Pons (tissue), 1 donor: ENCODE measurements at regions not wholly inside any gene's neighbourhood (a gene's known extent, or its start where the extent isn't known, plus 50 kb on each side); places are given as distances from the start of the nearest gene placed in this dataset.
"Not testable (repeated sequence)": the region's sequence is repeated elsewhere in the genome, so short reads cannot be mapped to it uniquely, and the experiment has no call there.

Source experiments
- DNase-seq: peaks from one replicate; pipeline ENCODE4 v3.0.0-alpha.2; 2016; ENCODE audit warnings: low spot score

DNA sequence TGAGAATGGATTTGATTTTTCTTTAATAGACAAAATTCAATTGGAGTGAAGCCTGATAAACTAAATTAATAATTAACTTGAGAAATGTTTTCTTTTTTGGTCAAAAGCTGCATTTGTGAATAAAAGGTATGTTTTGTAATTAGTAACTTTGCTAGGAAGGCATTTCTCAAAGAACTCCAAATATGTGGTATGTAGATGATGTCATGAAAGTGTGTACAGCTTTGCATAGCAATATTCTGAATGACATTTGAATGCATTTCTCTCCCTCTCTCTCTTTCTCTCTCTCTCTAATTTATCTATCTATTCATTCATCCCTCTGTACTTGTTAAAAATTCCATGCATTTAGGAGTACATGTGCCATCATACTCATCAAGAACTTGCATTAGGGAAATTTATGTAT, 109.1 kb upstream of the ADAMTS5 start:
- DNase-seq = no peak

- DNase-seq = no peak
Observed at GRCh38 chr21:27070861-27071670, 104.2 kb upstream of the ADAMTS5 start.

- DNase-seq = no peak
Observed at GRCh38 chr21:27068811-27069210, 101.9 kb upstream of the ADAMTS5 start.

GRCh38 chr21:27067226-27067625, 100.3 kb upstream of the ADAMTS5 start:
- no peak for DNase-seq

- no peak for DNase-seq
Observed at GRCh38 chr21:27062443-27062842, 95.6 kb upstream of the ADAMTS5 start.

- no peak for DNase-seq
Observed at GRCh38 chr21:27061770-27062169, 94.9 kb upstream of the ADAMTS5 start.

GRCh38 chr21:27060190-27060589, 93.3 kb upstream of the ADAMTS5 start:
- DNase-seq = no peak

GRCh38 chr21:27058673-27059605, 92.1 kb upstream of the ADAMTS5 start:
- no peak for DNase-seq

GRCh38 chr21:27057997-27058396, 91.1 kb upstream of the ADAMTS5 start:
- DNase-seq = no peak

GRCh38 chr21:27047658-27048314, 80.9 kb upstream of the ADAMTS5 start:
- no peak for DNase-seq

DNA sequence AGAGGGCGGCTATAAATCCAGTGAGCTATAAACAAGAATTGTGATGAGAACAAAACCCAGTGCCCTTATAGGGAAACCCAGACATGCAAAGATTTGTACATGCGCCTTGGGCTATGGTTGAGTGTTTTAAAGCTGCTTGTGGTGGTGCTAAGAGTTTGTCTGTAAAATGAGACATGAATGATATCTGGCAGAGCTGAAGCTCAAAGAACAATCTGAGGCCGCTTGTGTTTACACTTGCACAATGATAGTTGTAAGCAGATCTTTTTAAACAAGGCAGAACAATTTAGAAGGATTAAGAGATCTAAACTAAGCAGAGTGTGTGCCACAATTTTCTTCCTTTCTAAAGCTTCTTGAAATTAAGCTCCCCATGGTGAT, 80.4 kb upstream of the ADAMTS5 start:
- no peak for DNase-seq

DNA sequence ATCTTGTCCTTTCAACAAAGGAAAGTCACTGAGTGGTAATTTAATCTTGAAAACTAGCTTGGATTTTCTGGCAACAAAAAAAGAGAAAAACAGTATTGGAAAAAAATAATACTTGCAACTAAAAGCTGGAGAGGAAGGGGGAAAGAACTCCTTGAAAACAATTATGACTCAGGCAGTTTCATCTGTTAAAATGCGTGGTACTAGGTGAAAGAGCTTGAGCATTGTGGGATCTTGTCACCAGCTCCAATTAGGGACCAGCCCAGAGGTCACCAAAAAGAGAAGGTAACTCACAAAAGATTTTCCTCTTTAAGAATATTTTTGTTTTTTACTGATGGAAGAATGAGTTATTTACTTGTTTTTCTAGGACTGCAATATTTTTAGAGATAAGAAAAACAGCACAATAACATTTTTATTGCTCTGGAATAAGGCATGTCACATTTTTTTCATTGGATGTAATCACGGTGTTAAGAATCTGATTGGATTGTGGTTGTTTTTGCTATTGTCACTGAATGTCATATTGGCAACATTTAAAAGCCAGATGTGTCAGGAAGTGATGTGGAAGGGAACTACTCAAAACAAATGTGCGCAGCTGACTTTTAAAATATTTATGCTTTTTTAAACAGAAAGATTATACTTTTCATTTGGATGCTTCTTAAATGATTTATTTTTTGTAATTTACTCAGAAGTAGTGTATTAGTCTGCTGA, 78.5 kb upstream of the ADAMTS5 start:
- DNase-seq = no peak

GRCh38 chr21:27043377-27043776, 76.5 kb upstream of the ADAMTS5 start:
- DNase-seq = no peak

GRCh38 chr21:27040738-27041469, 74.0 kb upstream of the ADAMTS5 start:
- no peak for DNase-seq

GRCh38 chr21:27036736-27037301, 69.9 kb upstream of the ADAMTS5 start:
- no peak for DNase-seq

DNA sequence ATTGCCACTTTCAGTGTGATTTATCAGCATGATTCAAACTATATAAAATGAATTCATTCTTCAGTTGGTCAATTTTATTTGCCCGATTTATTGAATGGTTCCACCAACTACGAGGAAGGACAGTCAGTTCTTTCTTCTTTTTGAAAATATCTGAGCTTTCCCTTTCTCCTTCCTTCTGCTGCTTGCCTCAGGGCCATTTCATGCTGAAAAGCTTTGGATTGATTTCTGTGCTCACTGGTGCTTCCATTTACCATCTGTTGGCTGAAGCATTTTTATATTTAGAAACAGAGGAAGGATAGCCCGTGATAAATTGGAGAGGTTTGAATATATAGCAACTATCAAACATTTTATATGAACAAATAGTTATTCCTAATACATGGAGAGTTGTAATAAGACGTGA, 68.9 kb upstream of the ADAMTS5 start:
- DNase-seq = peak; percentile 20

- DNase-seq = no peak
Observed at GRCh38 chr21:27034796-27035195, 67.9 kb upstream of the ADAMTS5 start.

GRCh38 chr21:27033471-27033870, 66.6 kb upstream of the ADAMTS5 start:
- peak; percentile 14 for DNase-seq

- DNase-seq = no peak
Observed at GRCh38 chr21:27026501-27026900, 59.6 kb upstream of the ADAMTS5 start.

GRCh38 chr21:27025708-27026107, 58.8 kb upstream of the ADAMTS5 start:
- DNase-seq = not testable (repeated sequence)

DNA sequence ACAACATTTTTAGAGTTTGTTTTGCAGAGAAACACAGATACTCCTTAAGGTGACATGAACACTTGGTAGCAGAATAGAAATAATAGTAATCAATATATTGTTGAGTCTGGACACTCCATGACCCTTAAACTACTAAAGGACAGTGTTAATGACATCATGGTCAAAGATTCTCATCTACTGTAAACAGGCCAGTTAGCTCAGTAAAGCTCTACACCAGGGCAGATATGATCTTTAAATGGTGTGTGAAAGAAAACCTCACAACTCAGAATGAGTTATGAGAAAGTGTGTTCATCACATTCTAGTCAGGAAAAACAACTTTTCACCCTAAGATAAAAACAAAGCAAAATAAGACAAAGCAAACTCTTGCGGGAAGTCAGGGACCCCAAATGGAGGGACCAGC, 58.1 kb upstream of the ADAMTS5 start:
- no peak for DNase-seq
